Heart left ventricle (tissue), 13 donors: ENCODE measurements at regions not wholly inside any gene's neighbourhood (a gene's known extent, or its start where the extent isn't known, plus 50 kb on each side); places are given as distances from the start of the nearest gene placed in this dataset.

Source experiments
- CTCF ChIP-seq, 12 donors: fragments of 200-600 bp; sonication (generic) in 4 of 12; IDR thresholded peaks; one replicate each; pipeline versions ENCODE4 v1.5.0 to v1.8.0; 2018 to 2022; ENCODE audit warnings: antibody characterized with exemption in 12 of 12, mild to moderate bottlenecking in 5 of 12
- POLR2A ChIP-seq, 2 donors: fragments of 450-650 bp; IDR thresholded peaks; one replicate each; pipeline ENCODE4 v1.6.1; 2017; ENCODE audit warnings: antibody characterized with exemption in 2 of 2, mild to moderate bottlenecking in 2 of 2, moderate library complexity in 2 of 2
- donor health status: ischemic (EF 13 %, LVEDD 7.1; RV severe dilation, severe dysfunction).
- donor health status: DM: no; HTN: yes; CAD: no.
- donor health status: DM: no; HTN: no; CAD: no.
- donor health status: ischemic (EF 25% LVEDD 6.9; RV normal size, moderate dysfunction).
- donor health status: ischemic (EF 25% LVEDD 5.7; RV mildly dilated, moderate dysfunction).
- donor health status: ischemic (EF 35%, LVEDD 5.7; RV mildly dilated, moderate dysfunction).
- donor health status: nonischemic (EF 11% LVEDD 7.7; RV severe dilation, severe dysfunction).
- donor health status: DM: yes; HTN: yes; CAD: no.
- donor health status: PGD.
- donor health status: ischemic (EF 29% LVEDD 5.4; RV normal size, mild dysfunction).
- donor health status: nonischemic (EF 23%, LVEDD 6.1; RV moderate dilation, normal function).

- TF ChIP-seq CTCF (IDR thresholded peaks at IDR 0.05) (no peak), POLR2A (IDR thresholded peaks at IDR 0.05) (no peak)
Observed at GRCh38 chr20:60467078-60467477, 508.9 kb downstream of the CDH26 start.
